WERI-Rb-1 (cell line): ENCODE measurements at regions not wholly inside any gene's neighbourhood (a gene's known extent, or its start where the extent isn't known, plus 50 kb on each side); places are given as distances from the start of the nearest gene placed in this dataset.

Experiments
- DNase-seq: peaks from one replicate; pipeline ENCODE4 v3.0.0-alpha.2; 2020
- H3K27ac ChIP-seq: fragments of 250-450 bp; sonication (Bioruptor Pico); 2 replicates; pipeline ENCODE4 v1.5.1; 2020; ENCODE audit warnings: mild to moderate bottlenecking, moderate library complexity
- H3K27me3 ChIP-seq: fragments of 250-450 bp; sonication (Bioruptor Pico); 2 replicates; pipeline ENCODE4 v1.5.1; 2021; ENCODE audit warnings: mild to moderate bottlenecking, low read depth, moderate library complexity; ENCODE audit not compliant: insufficient read depth, severe bottlenecking
- H3K36me3 ChIP-seq: fragments of 250-450 bp; sonication (Bioruptor Pico); 2 replicates; pipeline ENCODE4 v1.5.1; 2020; ENCODE audit warnings: mild to moderate bottlenecking, moderate library complexity
- H3K4me3 ChIP-seq: 2 replicates; pipeline ENCODE4 v1.5.1; 2011; ENCODE audit warnings: low read depth, mild to moderate bottlenecking, control low read depth, low read length
- H3K9me3 ChIP-seq: fragments of 250-450 bp; sonication (Bioruptor Pico); 2 replicates; pipeline ENCODE4 v1.5.1; 2021; ENCODE audit warnings: mild to moderate bottlenecking, moderate library complexity; ENCODE audit not compliant: severe bottlenecking
- CTCF ChIP-seq: IDR thresholded peaks from 2 replicates; pipeline ENCODE4 v1.5.1; 2011; ENCODE audit warnings: low read depth, mild to moderate bottlenecking, control low read depth, inconsistent platforms, low read length

GRCh38 chr22:49076300-49077035 lies 751.2 kb downstream of the BRD1 start:
- no peaks in the 10 kb centered on the region for H3K9me3 ChIP-seq

GRCh38 chr22:49075150-49075549 lies 752.5 kb downstream of the BRD1 start:
- H3K9me3 ChIP-seq = no peaks in the 10 kb centered on the region
- no peak for TF ChIP-seq CTCF
- no peak overlapping the region for H3K4me3 ChIP-seq
- no peak for DNase-seq
- H3K27ac ChIP-seq = no peak overlapping the region
- no peaks in the 10 kb centered on the region for H3K36me3 ChIP-seq
- H3K27me3 ChIP-seq = no peaks in the 10 kb centered on the region

More at GRCh38 chr22:49076300-49077035, 751.2 kb downstream of the BRD1 start:
- TF ChIP-seq CTCF = no peak
- no peak for DNase-seq
- no peaks in the 10 kb centered on the region for H3K27me3 ChIP-seq
- no peaks in the 10 kb centered on the region for H3K36me3 ChIP-seq
- H3K27ac ChIP-seq = no peak overlapping the region
- H3K4me3 ChIP-seq = no peak overlapping the region

GRCh38 chr22:49073873-49074417 lies 753.7 kb downstream of the BRD1 start:
- TF ChIP-seq CTCF = no peak
- H3K9me3 ChIP-seq = no peaks in the 10 kb centered on the region
- H3K4me3 ChIP-seq = no peak overlapping the region
- no peaks in the 10 kb centered on the region for H3K36me3 ChIP-seq
- H3K27ac ChIP-seq = no peak overlapping the region
- DNase-seq = no peak
- H3K27me3 ChIP-seq = no peaks in the 10 kb centered on the region

- Histone ChIP-seq H3K27me3 (no peaks in the 10 kb centered on the region), H3K27ac (no peak overlapping the region)
- DNase-seq = no peak
Measured at GRCh38 chr22:49072996-49073645, 754.6 kb downstream of the BRD1 start.

GRCh38 chr22:49070501-49070900 lies 757.2 kb downstream of the BRD1 start:
- Histone ChIP-seq H3K4me3 (no peak overlapping the region), H3K27me3 (no peaks in the 10 kb centered on the region), H3K27ac (no peak overlapping the region), H3K36me3 (no peaks in the 10 kb centered on the region), H3K9me3 (no peaks in the 10 kb centered on the region)
- DNase-seq = no peak
- TF ChIP-seq CTCF = no peak

More at GRCh38 chr22:49072996-49073645, 754.6 kb downstream of the BRD1 start:
- H3K4me3 ChIP-seq = no peak overlapping the region
- H3K9me3 ChIP-seq = no peaks in the 10 kb centered on the region
- H3K36me3 ChIP-seq = no peaks in the 10 kb centered on the region
- no peak for TF ChIP-seq CTCF
